WTC11 (cell line): ENCODE measurements at regions not wholly inside any gene's neighbourhood (a gene's known extent, or its start where the extent isn't known, plus 50 kb on each side); places are given as distances from the start of the nearest gene placed in this dataset.

Experiments used
- CTCF ChIP-seq: fragments of 200-600 bp; IDR thresholded peaks from 2 replicates; pipeline ENCODE4 v1.8.0; 2022; ENCODE audit warnings: antibody characterized with exemption
- HMGA2 ChIP-seq: fragments of 250-450 bp; sonication (Bioruptor Pico); IDR thresholded peaks from 2 replicates; pipeline ENCODE4 v1.4.0; 2021; ENCODE audit warnings: mild to moderate bottlenecking, moderate library complexity
- ZNF425 ChIP-seq: fragments of 250-450 bp; sonication (Bioruptor Pico); conservative IDR thresholded peaks from 2 replicates; pipeline ENCODE4 v1.9.0; 2021; ENCODE audit warnings: mild to moderate bottlenecking

- TF ChIP-seq ZNF425 (CRISPR knock-in tag) (no peak), HMGA2 (CRISPR knock-in tag) (no peak), CTCF (no peak)
Observed at GRCh38 chr3:7950890-7951289, 550.7 kb upstream of the LMCD1 start.
